Stimulated activated naive B cell treated with anti-CD40 and anti-IgM and Interleukin-4, amounts not matched to agents 10 μg/mL and 1 μg/mL and 100 μg/mL, for 72 hours (primary cell): ENCODE measurements at regions not wholly inside any gene's neighbourhood (a gene's known extent, or its start where the extent isn't known, plus 50 kb on each side); places are given as distances from the start of the nearest gene placed in this dataset.

Experiments used
- ATAC-seq, 2 donors: fragments of 150-1000 bp; cut with Tn5 transposase; replicated peaks; 2 replicates each; pipeline ENCODE4 v1.10.0; 2021; ENCODE audit warnings: moderate library complexity in 1 of 2
- DNase-seq: peaks from one replicate; pipeline ENCODE4 v3.0.0; 2021
- H3K27ac Mint-ChIP-seq: one replicate; pipeline ENCODE4 v1.8.0; 2022; ENCODE audit warnings: mild to moderate bottlenecking, mixed read lengths
- H3K27me3 Mint-ChIP-seq, 2 donors: one replicate each; pipeline ENCODE4 v1.8.0; 2022; ENCODE audit warnings: mixed read lengths in 2 of 2
- H3K36me3 Mint-ChIP-seq, 2 donors: one replicate each; pipeline ENCODE4 v1.8.0; 2022; ENCODE audit warnings: mixed read lengths in 2 of 2, mild to moderate bottlenecking in 1 of 2
- H3K4me1 Mint-ChIP-seq, 2 donors: one replicate each; pipeline ENCODE4 v1.8.0; 2022; ENCODE audit warnings: mixed read lengths in 2 of 2, mild to moderate bottlenecking in 1 of 2
- H3K4me3 Mint-ChIP-seq, 2 donors: one replicate each; pipeline ENCODE4 v1.8.0; 2022; ENCODE audit warnings: mild to moderate bottlenecking in 2 of 2, mixed read lengths in 2 of 2, moderate library complexity in 1 of 2
- H3K9me3 Mint-ChIP-seq, 2 donors: one replicate each; pipeline ENCODE4 v1.8.0; 2022; ENCODE audit warnings: mixed read lengths in 2 of 2, mild to moderate bottlenecking in 1 of 2

DNA sequence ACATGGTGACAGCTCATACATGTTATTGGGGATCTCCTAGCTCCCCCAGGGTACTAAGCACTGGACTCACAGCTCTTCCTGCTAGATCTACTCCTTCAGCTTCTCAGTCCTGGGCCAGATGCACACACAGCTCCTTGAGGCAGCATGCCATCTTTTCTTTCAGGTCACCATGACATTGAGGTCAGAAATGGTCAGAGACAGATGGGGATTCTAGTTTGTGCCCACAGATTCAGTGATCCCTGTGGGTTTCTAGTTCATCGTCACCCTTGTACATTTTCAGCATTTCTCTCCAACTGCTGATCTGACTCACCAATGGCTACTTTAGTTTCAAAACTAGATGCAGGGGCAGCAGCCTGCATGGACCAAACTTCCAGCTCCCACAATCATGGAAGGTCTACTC is 560.7 kb upstream of the PSMD7 start:
- H3K4me3 Mint-ChIP-seq, result no peak overlapping the region
- no peaks in the 10 kb centered on the region for H3K4me1 Mint-ChIP-seq
- H3K36me3 Mint-ChIP-seq, result no peaks in the 10 kb centered on the region
- H3K9me3 Mint-ChIP-seq, result peaks cover 0 to 2% of the 10 kb centered on the region in 2 donors
- DNase-seq, result no peak
- H3K27ac Mint-ChIP-seq, result no peak overlapping the region
- ATAC-seq, result no peak
- H3K27me3 Mint-ChIP-seq, result no peaks in the 10 kb centered on the region

DNA sequence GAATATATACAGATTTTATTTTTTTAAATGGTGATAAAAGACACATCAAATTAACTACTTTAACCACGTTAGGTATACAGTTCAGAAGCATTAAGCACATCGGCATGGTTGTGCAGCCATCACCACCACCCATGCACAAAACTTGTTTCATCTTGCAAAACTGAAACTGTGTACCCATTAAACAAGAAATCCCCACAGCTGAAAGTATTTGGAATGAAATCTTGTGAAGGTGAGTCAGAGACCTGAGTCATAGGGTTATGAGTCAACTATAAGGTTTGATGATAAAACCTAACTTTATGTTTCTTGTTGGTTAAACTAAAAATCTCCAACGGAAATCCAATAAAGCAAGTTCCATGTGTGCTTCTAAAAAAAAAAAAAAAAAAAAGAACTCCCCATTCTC is 561.6 kb upstream of the PSMD7 start:
- Mint-ChIP-seq H3K4me1 (no peaks in the 10 kb centered on the region), H3K27me3 (no peaks in the 10 kb centered on the region), H3K9me3 (peaks cover 2 to 3% of the 10 kb centered on the region in 2 donors), H3K4me3 (no peak overlapping the region), H3K36me3 (no peaks in the 10 kb centered on the region), H3K27ac (no peak overlapping the region)
- DNase-seq, result no peak
- ATAC-seq, result peak in 1 of 2 donors; percentile 73

DNA sequence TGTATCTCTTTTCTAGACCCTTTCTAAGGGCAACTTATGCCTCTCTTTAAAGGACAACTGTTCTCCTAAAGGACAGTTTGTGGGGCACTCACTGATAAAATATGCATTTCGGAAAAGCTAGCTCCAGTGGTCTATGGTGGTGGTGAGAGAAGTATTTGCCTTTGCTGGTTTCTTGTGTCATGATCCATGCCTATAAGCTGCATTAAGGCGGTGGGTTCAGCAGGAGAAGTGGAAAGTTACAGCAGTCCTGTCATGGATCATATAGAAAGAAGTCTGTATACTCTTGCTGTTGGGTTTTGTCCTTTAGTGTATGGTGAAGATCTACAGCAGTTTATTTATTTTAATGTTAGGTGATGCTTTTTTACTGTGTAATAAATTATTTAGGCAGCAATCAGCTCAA is 563.9 kb upstream of the PSMD7 start:
- peaks cover 3 to 8% of the 10 kb centered on the region in 2 donors for H3K9me3 Mint-ChIP-seq
- no peaks in the 10 kb centered on the region for H3K4me1 Mint-ChIP-seq
- no peaks in the 10 kb centered on the region for H3K36me3 Mint-ChIP-seq
- no peak overlapping the region for H3K27ac Mint-ChIP-seq
- DNase-seq (no peak), ATAC-seq (no peak)
- H3K27me3 Mint-ChIP-seq, result no peaks in the 10 kb centered on the region
- H3K4me3 Mint-ChIP-seq, result no peak overlapping the region

DNA sequence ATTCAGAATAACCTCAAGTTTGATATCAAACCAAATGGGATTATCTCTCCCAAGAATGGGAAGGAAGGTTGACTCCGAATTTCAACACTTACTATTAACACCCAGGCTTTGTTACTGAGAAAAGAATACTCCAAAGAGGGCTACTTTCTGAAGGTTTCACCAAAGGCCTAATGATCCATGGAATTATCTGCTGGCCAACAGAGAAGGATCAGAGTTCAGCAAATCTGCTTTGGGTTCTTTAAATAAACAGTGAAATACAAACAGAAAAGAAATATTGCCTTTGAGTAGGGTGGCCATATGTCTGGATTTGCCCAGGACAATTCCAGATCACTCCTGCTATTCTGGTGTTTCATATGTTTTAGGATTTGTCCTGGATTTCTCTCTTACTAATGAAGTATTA is 564.5 kb upstream of the PSMD7 start:
- ATAC-seq, result no peak
- Mint-ChIP-seq H3K9me3 (peaks cover 3 to 8% of the 10 kb centered on the region in 2 donors), H3K4me3 (no peak overlapping the region), H3K27me3 (no peaks in the 10 kb centered on the region), H3K4me1 (no peaks in the 10 kb centered on the region), H3K27ac (no peak overlapping the region), H3K36me3 (no peaks in the 10 kb centered on the region)
- no peak for DNase-seq

DNA sequence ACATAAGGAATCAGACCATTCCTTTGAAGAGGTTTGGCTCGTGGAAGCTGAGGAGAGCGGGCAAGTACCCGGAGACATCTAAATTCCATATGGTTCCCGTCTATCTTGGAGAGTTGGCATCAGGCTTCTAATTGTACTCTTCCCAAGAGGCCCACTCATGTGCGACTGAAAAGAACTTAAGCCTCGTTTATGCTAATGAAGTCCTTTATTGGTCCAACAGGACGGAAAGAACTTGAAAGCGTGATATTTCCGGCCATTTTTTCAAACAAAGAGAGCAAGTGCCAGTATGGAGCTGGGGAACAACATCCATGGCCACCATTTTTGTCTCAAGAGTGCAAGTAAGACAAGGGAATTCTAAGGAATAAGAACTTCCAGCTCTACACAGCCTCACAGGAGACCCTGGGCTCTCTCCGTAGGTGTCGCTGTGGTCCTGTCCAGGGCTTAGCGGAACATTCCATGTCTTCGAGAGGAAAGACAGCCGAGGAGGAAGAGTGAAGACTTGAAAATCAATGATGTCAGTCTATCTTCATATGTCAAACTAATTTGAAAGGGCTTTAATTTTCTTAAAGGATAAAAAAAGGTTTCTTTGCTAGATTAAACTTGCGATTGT is 566.0 kb upstream of the PSMD7 start:
- H3K27ac Mint-ChIP-seq, result no peak overlapping the region
- no peak overlapping the region for H3K4me3 Mint-ChIP-seq
- no peaks in the 10 kb centered on the region for H3K27me3 Mint-ChIP-seq
- DNase-seq, result no peak
- no peak for ATAC-seq
- H3K9me3 Mint-ChIP-seq, result peaks cover 1 to 8% of the 10 kb centered on the region in 2 donors
- H3K4me1 Mint-ChIP-seq, result no peaks in the 10 kb centered on the region
- H3K36me3 Mint-ChIP-seq, result no peaks in the 10 kb centered on the region

DNA sequence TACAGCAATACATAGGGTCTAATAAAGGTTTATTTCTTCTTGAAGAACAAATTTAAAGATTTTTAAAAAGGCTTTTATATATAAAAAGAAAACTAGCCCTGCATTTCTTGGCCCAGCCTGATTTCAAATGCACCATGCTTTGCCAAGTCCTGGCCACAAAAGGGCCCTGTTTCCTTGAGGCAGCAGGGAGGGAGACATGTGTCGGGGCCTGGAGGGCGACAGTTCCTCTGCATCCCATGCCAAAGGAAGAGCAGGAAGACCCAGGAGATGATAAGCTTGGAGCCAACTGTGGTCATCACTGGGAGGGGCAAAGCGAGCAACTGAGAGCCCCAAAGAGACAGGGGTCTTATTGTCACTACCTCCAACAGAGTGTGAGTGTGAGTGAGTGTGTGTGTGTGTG is 571.5 kb upstream of the PSMD7 start:
- Mint-ChIP-seq H3K27ac (no peak overlapping the region), H3K36me3 (no peaks in the 10 kb centered on the region), H3K9me3 (peaks cover 4 to 8% of the 10 kb centered on the region in 2 donors), H3K4me3 (no peak overlapping the region), H3K27me3 (peaks cover 0 to 10% of the 10 kb centered on the region in 2 donors), H3K4me1 (no peaks in the 10 kb centered on the region)
- ATAC-seq, result no peak
- DNase-seq, result no peak

DNA sequence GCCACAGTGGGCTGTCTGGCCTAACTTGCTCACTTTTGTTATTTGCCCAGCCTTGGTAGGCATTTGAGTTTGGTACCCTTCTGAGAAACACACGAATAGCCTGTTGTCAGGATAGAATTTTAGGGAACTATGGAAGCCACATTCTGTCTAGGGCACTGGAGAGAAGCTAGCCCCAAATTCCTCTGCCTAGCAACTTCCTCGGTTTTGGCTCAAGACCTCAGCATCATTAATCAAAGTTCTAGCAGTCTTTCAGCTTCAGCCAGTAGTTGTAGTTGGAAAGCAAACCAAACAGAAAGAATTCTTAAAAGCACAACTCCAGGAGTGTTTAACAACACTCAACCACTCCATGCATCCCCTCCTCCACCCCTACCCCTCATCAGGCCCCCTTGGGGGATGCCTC is 572.1 kb upstream of the PSMD7 start:
- H3K9me3 Mint-ChIP-seq, result peaks cover 1 to 3% of the 10 kb centered on the region in 2 donors
- no peaks in the 10 kb centered on the region for H3K4me1 Mint-ChIP-seq
- DNase-seq (no peak), ATAC-seq (no peak)
- H3K4me3 Mint-ChIP-seq, result no peak overlapping the region
- no peaks in the 10 kb centered on the region for H3K36me3 Mint-ChIP-seq
- no peak overlapping the region for H3K27ac Mint-ChIP-seq
- H3K27me3 Mint-ChIP-seq, result peaks cover 0 to 10% of the 10 kb centered on the region in 2 donors

DNA sequence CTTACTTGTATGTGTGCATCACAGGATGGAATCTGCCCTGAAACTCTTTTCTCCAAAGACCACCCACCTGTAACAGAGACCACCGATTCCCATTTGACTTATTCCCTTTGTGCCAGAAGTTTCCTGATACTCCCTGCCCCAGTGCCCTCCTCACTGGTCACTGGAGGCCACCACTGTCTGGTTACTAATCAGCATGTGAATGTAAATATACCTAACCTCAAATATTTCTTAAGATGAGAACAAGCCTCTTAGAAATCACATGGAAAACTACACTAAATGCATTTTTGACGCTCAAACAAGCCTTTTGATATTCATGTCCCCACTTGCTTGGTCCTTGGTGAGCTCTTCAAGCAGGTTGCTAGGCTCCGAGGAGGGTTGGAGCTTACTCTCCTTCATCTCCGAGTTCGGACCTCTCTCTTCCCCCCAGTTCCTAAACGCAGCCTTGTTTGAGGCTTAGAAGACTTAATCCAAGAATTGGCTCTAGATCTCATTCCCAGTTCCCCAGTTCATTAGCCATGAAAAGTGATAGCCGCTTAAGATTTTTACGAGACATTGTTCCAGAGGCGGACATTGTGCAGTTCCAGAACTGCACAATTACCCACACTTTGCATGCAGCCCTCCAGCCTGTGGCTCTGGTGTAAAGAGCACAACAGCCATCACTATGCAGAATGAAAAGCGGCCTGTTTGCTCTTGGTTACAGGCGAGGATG is 579.2 kb upstream of the PSMD7 start:
- peaks cover 3 to 11% of the 10 kb centered on the region in 2 donors for H3K27me3 Mint-ChIP-seq
- H3K9me3 Mint-ChIP-seq, result peaks cover 3 to 6% of the 10 kb centered on the region in 2 donors
- H3K27ac Mint-ChIP-seq, result no peak overlapping the region
- ATAC-seq (no peak), DNase-seq (no peak)
- H3K4me1 Mint-ChIP-seq, result no peaks in the 10 kb centered on the region
- H3K36me3 Mint-ChIP-seq, result no peaks in the 10 kb centered on the region
- H3K4me3 Mint-ChIP-seq, result no peak overlapping the region

DNA sequence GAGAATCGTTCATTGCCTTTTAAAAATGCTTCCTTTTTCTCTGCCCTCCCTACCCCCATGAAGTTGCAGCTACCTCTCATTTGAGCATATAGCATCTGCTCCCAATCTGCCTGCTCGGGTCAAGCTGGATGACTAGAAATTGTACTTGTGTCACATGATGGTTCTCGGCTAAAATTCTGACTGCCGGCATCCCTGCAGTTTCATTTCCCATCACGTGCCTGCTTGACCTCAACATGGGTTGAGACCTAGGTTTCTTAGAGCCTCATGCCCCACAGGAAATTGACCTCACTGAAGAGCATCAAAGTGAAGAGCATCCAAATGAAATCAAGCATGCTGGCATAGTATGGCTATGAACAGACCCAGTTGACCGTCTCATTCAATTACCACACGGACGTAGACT is 581.6 kb upstream of the PSMD7 start:
- H3K27ac Mint-ChIP-seq, result no peak overlapping the region
- no peaks in the 10 kb centered on the region for H3K4me1 Mint-ChIP-seq
- H3K36me3 Mint-ChIP-seq, result no peaks in the 10 kb centered on the region
- no peak overlapping the region for H3K4me3 Mint-ChIP-seq
- ATAC-seq (no peak), DNase-seq (no peak)
- H3K9me3 Mint-ChIP-seq, result peaks cover 3 to 4% of the 10 kb centered on the region in 2 donors
- H3K27me3 Mint-ChIP-seq, result peaks cover 3 to 5% of the 10 kb centered on the region in 2 donors

DNA sequence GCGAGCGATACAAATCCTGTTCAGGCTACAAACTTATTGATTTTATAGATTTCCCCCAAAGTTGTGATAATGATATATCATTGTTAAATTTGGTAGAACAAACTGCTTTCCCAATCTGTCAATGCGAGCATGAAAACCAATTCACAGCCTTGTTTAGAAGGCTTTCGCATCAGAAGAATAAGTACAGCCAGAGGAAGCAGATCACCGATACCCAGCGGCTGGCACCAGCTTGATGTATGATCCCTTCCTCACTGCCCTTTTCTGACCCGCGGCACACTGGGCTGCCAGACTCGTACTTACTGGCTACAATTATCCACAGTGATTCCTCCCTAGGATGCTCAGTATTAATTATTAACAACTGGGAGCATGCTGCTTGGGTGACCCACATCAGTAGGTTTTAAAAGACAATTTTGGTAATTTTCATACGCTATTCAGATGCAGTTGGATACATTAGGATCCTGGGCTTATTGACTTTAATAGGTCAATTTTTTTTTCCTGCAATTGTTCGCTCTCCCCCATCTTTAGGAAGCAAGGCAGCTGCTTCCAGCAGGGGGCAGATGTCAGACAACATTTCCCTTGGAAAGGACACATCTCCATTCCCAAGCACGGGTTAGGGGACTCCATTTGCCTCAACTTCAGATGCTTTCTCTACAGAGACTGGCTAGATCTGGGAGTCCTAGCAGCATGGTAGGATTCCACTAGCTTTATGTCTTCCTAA is 582.7 kb upstream of the PSMD7 start:
- Mint-ChIP-seq H3K36me3 (no peaks in the 10 kb centered on the region), H3K27me3 (peaks cover 3 to 5% of the 10 kb centered on the region in 2 donors)
- no peak for ATAC-seq

DNA sequence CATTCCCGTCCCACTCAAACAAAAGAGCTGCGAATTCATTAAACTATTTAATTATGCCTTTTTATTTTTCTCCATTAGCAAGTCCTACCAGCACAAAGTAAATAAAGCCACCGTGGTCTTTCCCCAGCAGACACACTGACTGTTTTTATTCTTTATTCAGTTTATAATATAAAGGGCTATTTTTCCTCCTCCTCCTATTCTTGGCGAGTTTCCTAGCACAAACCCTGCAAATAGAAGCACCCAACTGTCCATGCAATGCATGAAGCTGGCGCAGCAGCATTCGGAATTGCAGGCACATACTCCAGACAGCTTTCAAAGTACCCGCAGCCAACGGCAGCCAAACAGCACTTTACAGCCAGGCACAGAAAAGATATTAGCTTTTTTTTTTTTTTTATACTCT is 583.4 kb upstream of the PSMD7 start:
- H3K27ac Mint-ChIP-seq, result no peak overlapping the region
- H3K9me3 Mint-ChIP-seq, result peaks cover 3 to 4% of the 10 kb centered on the region in 2 donors
- no peaks in the 10 kb centered on the region for H3K4me1 Mint-ChIP-seq
- DNase-seq (no peak), ATAC-seq (no peak)
- H3K36me3 Mint-ChIP-seq, result no peaks in the 10 kb centered on the region
- H3K4me3 Mint-ChIP-seq, result no peak overlapping the region
- peaks cover 3 to 5% of the 10 kb centered on the region in 2 donors for H3K27me3 Mint-ChIP-seq

More for the DNA sequence above, 582.7 kb upstream of the PSMD7 start:
- H3K9me3 Mint-ChIP-seq, result peaks cover 3 to 4% of the 10 kb centered on the region in 2 donors
- DNase-seq, result no peak
- H3K4me3 Mint-ChIP-seq, result no peak overlapping the region
- H3K4me1 Mint-ChIP-seq, result no peaks in the 10 kb centered on the region
- H3K27ac Mint-ChIP-seq, result no peak overlapping the region

DNA sequence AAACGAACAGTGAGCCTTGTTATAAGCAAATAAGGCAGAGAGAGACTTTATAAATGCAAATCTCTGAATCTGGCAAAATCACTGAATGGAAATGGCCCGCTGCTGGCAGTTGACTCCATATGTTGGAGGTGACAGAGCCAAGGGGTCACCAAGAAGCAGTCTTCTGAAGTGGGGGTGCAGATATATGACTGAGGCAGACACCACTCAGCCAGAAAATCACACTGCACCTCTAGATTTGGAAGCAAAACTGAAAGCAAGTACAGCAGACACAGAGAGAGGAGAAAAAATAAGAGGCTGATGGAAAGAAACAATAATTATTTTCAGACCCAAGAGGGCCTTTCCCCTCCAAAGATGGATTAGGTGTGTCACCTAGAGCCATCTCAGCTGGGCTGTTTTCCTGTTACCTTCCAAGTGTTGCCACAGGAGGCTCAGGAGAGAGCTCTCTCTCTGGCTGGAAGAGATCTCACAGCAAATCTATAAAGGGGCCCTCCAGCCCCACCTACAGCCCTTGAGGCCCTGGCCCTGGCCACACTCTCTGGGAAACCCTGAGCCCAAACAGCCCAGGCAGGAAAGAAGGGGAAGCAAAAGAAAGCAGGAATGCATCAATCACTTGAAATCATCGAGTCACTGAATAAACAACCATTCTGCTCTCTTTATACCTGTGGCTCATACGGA is 585.1 kb upstream of the PSMD7 start:
- Mint-ChIP-seq H3K27ac (no peak overlapping the region), H3K9me3 (peaks cover 0 to 2% of the 10 kb centered on the region in 2 donors), H3K4me3 (no peak overlapping the region), H3K4me1 (no peaks in the 10 kb centered on the region), H3K27me3 (peaks cover 0 to 5% of the 10 kb centered on the region in 2 donors), H3K36me3 (no peaks in the 10 kb centered on the region)
- ATAC-seq, result no peak
- DNase-seq, result no peak

DNA sequence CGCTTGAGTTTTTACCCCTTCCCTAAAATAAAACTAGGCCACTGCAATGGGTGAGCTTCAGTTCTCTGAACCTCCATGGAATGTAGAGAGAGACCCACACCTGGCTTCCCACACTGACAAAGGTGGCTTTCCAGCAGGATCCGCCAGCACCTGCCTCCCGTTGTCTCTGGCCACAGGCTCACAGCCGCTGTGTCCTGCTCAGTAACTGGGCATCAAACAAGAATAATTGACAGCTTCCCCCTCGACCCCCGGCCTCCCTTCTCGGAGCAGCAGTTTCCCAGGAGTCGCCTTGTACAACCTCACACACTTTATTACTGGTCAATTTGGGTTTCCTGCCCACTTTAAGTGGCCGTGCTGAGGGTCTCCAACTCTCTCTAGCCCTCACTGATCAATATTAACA is 586.1 kb upstream of the PSMD7 start:
- peaks cover 0 to 5% of the 10 kb centered on the region in 2 donors for H3K27me3 Mint-ChIP-seq
- peaks cover 0 to 2% of the 10 kb centered on the region in 2 donors for H3K9me3 Mint-ChIP-seq
- H3K36me3 Mint-ChIP-seq, result no peaks in the 10 kb centered on the region
- H3K4me3 Mint-ChIP-seq, result no peak overlapping the region
- DNase-seq (no peak), ATAC-seq (no peak)
- H3K4me1 Mint-ChIP-seq, result no peaks in the 10 kb centered on the region
- H3K27ac Mint-ChIP-seq, result no peak overlapping the region

DNA sequence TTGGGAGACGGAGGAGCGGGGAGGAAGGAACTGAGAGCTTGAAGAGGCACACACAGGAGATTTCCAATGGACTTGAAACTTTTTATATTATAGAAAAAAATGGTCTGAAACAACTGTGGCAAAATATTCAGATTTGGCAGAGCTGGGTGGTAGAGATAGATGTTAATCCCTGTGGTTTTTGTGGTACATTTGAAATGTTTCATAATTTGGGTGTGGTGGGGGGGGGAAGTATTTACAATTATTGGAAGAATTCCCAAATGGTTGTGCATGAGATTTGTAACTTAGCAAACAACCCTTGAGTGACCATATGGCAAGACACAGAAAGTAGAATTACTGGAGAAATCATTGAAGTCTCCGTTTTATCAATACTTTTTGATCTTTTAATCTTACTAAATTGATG is 588.8 kb upstream of the PSMD7 start:
- Mint-ChIP-seq H3K9me3 (no peaks in the 10 kb centered on the region), H3K27ac (no peak overlapping the region), H3K4me3 (no peak overlapping the region), H3K36me3 (no peaks in the 10 kb centered on the region), H3K4me1 (no peaks in the 10 kb centered on the region), H3K27me3 (peaks cover 0 to 5% of the 10 kb centered on the region in 2 donors)
- ATAC-seq, result no peak
- no peak for DNase-seq
